Esophagus muscularis mucosa (tissue), 4 donors: ENCODE measurements at regions not wholly inside any gene's neighbourhood (a gene's known extent, or its start where the extent isn't known, plus 50 kb on each side); places are given as distances from the start of the nearest gene placed in this dataset.

Experiments
- DNase-seq: peaks from one replicate; pipeline ENCODE4 v3.0.0-alpha.2; 2017; ENCODE audit errors: extremely low spot score
- H3K27ac ChIP-seq, 4 donors: fragments of 200-600 bp; sonication (generic); replicated peaks in 1 of 4; 1 replicate in 3 of 4; 2 replicates in 1 of 4; pipeline ENCODE4 v1.5.1; 2016 to 2019; ENCODE audit warnings: mild to moderate bottlenecking in 1 of 4
- H3K27me3 ChIP-seq, 4 donors: fragments of 200-600 bp; sonication (generic); one replicate each; pipeline versions ENCODE4 v1.5.1 to v1.6.0; 2016 to 2019
- H3K36me3 ChIP-seq, 4 donors: fragments of 200-600 bp; sonication (generic); one replicate each; pipeline ENCODE4 v1.5.1; 2016 to 2019
- H3K4me1 ChIP-seq, 4 donors: fragments of 200-600 bp; sonication (generic); one replicate each; pipeline ENCODE4 v1.5.1; 2016 to 2019
- H3K4me3 ChIP-seq, 4 donors: fragments of 200-600 bp; sonication (generic); 1 replicate in 2 of 4; 2 replicates in 2 of 4; pipeline ENCODE4 v1.5.1; 2016 to 2019; ENCODE audit warnings: mild to moderate bottlenecking in 4 of 4, moderate library complexity in 1 of 4
- H3K9me3 ChIP-seq, 4 donors: fragments of 200-600 bp; sonication (generic); 1 replicate in 3 of 4; 2 replicates in 1 of 4; pipeline ENCODE4 v1.5.1; 2016 to 2019
- EP300 ChIP-seq: sonication (generic); formaldehyde crosslinking; IDR thresholded peaks from one replicate; pipeline ENCODE4 v1.6.1; 2017; ENCODE audit warnings: antibody characterized with exemption
- POLR2A ChIP-seq: fragments of 450-650 bp; IDR thresholded peaks from one replicate; pipeline ENCODE4 v1.6.1; 2017; ENCODE audit warnings: antibody characterized with exemption, moderate library complexity, mild to moderate bottlenecking, low read depth
- POLR2AphosphoS5 ChIP-seq, 2 donors: sonication (generic); formaldehyde crosslinking; IDR thresholded peaks; one replicate each; pipeline ENCODE4 v1.6.1; 2017; ENCODE audit warnings: antibody characterized with exemption in 2 of 2
- WGBS: methylation state at CpG from one replicate; pipeline ENCODE4 v1.1.5; 2018; 5-methylcytosine and 5-hydroxymethylcytosine counted together
- intact Hi-C: fragments of 100-400 bp; cut with DNase I; formaldehyde crosslinking; loops from one replicate; pipeline ENCODE4 v1.15.1; 2023
- TF ChIP-seq, protein P1 (sequence below), 3 experiments: fragments of 200-600 bp in 2 of 3; fragments of 450-650 bp in 1 of 3; sonication (generic) in 2 of 3; IDR thresholded peaks; one replicate each; pipeline ENCODE4 v1.5.1; 2017 to 2019; ENCODE audit warnings: antibody characterized with exemption in 3 of 3, mild to moderate bottlenecking in 2 of 3, moderate library complexity in 1 of 3

- H3K27me3 ChIP-seq = no peaks in the 10 kb centered on the region
- WGBS = 34% methylated on average over 8 of the region's 8 CpGs
- no peaks in the 10 kb centered on the region for H3K36me3 ChIP-seq
- TF ChIP-seq EP300 (no peak), POLR2A (no peak), POLR2AphosphoS5 (IDR thresholded peaks at IDR 0.05) (no peak)
- TF ChIP-seq, protein P1, sequence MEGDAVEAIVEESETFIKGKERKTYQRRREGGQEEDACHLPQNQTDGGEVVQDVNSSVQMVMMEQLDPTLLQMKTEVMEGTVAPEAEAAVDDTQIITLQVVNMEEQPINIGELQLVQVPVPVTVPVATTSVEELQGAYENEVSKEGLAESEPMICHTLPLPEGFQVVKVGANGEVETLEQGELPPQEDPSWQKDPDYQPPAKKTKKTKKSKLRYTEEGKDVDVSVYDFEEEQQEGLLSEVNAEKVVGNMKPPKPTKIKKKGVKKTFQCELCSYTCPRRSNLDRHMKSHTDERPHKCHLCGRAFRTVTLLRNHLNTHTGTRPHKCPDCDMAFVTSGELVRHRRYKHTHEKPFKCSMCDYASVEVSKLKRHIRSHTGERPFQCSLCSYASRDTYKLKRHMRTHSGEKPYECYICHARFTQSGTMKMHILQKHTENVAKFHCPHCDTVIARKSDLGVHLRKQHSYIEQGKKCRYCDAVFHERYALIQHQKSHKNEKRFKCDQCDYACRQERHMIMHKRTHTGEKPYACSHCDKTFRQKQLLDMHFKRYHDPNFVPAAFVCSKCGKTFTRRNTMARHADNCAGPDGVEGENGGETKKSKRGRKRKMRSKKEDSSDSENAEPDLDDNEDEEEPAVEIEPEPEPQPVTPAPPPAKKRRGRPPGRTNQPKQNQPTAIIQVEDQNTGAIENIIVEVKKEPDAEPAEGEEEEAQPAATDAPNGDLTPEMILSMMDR (IDR thresholded peaks at IDR 0.05) = no peak
- intact Hi-C loops = loop anchor here (10.0 kb wide), 1 partner anchor 333 kb away; the partner anchor contains the start of gene CHRM3
- peaks cover 0 to 51% (median 45%) of the 10 kb centered on the region in 4 donors for H3K4me1 ChIP-seq
- H3K4me3 ChIP-seq = no peak overlapping the region
- H3K27ac ChIP-seq = peak overlapping the region; percentile 36 to 70 (median 59)
- H3K9me3 ChIP-seq = no peaks in the 10 kb centered on the region
- no peak for DNase-seq
These were observed 330.9 kb downstream of the CHRM3 start for GRCh38 chr1:239717097-239717917.

DNA sequence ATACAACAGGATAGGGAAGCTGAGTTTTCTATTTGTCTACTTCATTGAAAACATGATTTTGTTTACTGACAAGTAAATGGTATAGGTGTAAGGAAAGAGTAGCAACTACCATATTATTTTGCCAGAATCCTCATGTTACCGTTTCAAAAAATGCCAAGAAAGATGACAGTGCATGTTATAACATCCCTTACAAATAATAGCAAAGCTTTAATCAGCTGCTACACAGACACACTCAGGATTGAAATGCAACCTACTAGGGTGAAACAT is 331.5 kb downstream of the CHRM3 start:
- TF ChIP-seq, protein P1 (IDR thresholded peaks at IDR 0.05) = no peak
- TF ChIP-seq EP300 (no peak), POLR2A (no peak), POLR2AphosphoS5 (IDR thresholded peaks at IDR 0.05) (no peak)
- DNase-seq = no peak
- peak overlapping the region; percentile 36 to 70 (median 59) for H3K27ac ChIP-seq

GRCh38 chr1:239718571-239718970 is 332.2 kb downstream of the CHRM3 start:
- TF ChIP-seq, protein P1 (IDR thresholded peaks at IDR 0.05) = no peak
- TF ChIP-seq POLR2AphosphoS5 (IDR thresholded peaks at IDR 0.05) (no peak), POLR2A (no peak), EP300 (no peak)
- H3K4me1 ChIP-seq = peaks cover 0 to 51% (median 45%) of the 10 kb centered on the region in 4 donors
- no peaks in the 10 kb centered on the region for H3K27me3 ChIP-seq
- intact Hi-C loops = loop anchor here (10.0 kb wide), 1 partner anchor 334 kb away; the partner anchor contains the start of gene CHRM3
- no peaks in the 10 kb centered on the region for H3K36me3 ChIP-seq
- 44% methylated on average over 1 of the region's 1 CpG for WGBS
- no peak overlapping the region for H3K4me3 ChIP-seq
- no peak for DNase-seq
- H3K27ac ChIP-seq = peak overlapping the region; percentile 36 to 70 (median 59)
- H3K9me3 ChIP-seq = no peaks in the 10 kb centered on the region

More for the DNA sequence above, 331.5 kb downstream of the CHRM3 start:
- peaks cover 0 to 51% (median 45%) of the 10 kb centered on the region in 4 donors for H3K4me1 ChIP-seq
- H3K36me3 ChIP-seq = no peaks in the 10 kb centered on the region
- WGBS = 27% methylated on average over 1 of the region's 1 CpG
- H3K4me3 ChIP-seq = no peak overlapping the region
- H3K9me3 ChIP-seq = no peaks in the 10 kb centered on the region
- H3K27me3 ChIP-seq = no peaks in the 10 kb centered on the region
- intact Hi-C loops = loop anchor here (10.0 kb wide), 1 partner anchor 333 kb away; the partner anchor contains the start of gene CHRM3

GRCh38 chr1:239718997-239719628 is 332.7 kb downstream of the CHRM3 start:
- H3K36me3 ChIP-seq = no peaks in the 10 kb centered on the region
- no peaks in the 10 kb centered on the region for H3K9me3 ChIP-seq
- peaks cover 0 to 51% (median 46%) of the 10 kb centered on the region in 4 donors for H3K4me1 ChIP-seq
- TF ChIP-seq POLR2A (no peak), EP300 (no peak), POLR2AphosphoS5 (IDR thresholded peaks at IDR 0.05) (no peak)
- TF ChIP-seq, protein P1 (IDR thresholded peaks at IDR 0.05) = no peak
- no peak for DNase-seq
- peak overlapping the region; percentile 36 to 70 (median 59) for H3K27ac ChIP-seq
- 57% methylated on average over 6 of the region's 6 CpGs for WGBS
- intact Hi-C loops = loop anchor here (10.0 kb wide), 1 partner anchor 334 kb away; the partner anchor contains the start of gene CHRM3
- H3K27me3 ChIP-seq = no peaks in the 10 kb centered on the region
- H3K4me3 ChIP-seq = no peak overlapping the region
